ENCODE measurements at regions not wholly inside any gene's neighbourhood (a gene's known extent, or its start where the extent isn't known, plus 50 kb on each side); places are given as distances from the start of the nearest gene placed in this dataset.

- H3K36me3 ChIP-seq (ENCODE audit: control insufficient read depth, insufficient read depth, low read length), result no peaks in the 10 kb centered on the region
- H3K4me1 ChIP-seq (ENCODE audit: control insufficient read depth, insufficient read depth, low read length), result no peaks in the 10 kb centered on the region
- peaks cover 17% of the 10 kb centered on the region; the same call in 1 of the 2 replicates for H3K9me3 ChIP-seq (ENCODE audit: control insufficient read depth, insufficient read depth, low read depth, low read length)
- intact Hi-C loops (cut with micrococcal nuclease; ENCODE audit: unreplicated experiment), result no loop called here
- H3K27ac ChIP-seq (ENCODE audit: low read length), result no peak overlapping the region
- DNase-seq (ENCODE audit: low read depth, low spot score) (no peak), ATAC-seq (no peak)
- no peaks in the 10 kb centered on the region for H3K27me3 ChIP-seq (ENCODE audit: control insufficient read depth, insufficient read depth, low read length)
- ChIA-PET CTCF (no interaction called here), POLR2A (no interaction called here)
- in situ Hi-C loops (cut with HindIII; ENCODE audit: low pct_unique_long_range_greater_than_20kb, low sequenced_read_pairs), result loop anchor here (10.0 kb wide), 1 partner anchor 472 kb away; no protein-coding TSS in a partner anchor
- TF ChIP-seq, protein P1, sequence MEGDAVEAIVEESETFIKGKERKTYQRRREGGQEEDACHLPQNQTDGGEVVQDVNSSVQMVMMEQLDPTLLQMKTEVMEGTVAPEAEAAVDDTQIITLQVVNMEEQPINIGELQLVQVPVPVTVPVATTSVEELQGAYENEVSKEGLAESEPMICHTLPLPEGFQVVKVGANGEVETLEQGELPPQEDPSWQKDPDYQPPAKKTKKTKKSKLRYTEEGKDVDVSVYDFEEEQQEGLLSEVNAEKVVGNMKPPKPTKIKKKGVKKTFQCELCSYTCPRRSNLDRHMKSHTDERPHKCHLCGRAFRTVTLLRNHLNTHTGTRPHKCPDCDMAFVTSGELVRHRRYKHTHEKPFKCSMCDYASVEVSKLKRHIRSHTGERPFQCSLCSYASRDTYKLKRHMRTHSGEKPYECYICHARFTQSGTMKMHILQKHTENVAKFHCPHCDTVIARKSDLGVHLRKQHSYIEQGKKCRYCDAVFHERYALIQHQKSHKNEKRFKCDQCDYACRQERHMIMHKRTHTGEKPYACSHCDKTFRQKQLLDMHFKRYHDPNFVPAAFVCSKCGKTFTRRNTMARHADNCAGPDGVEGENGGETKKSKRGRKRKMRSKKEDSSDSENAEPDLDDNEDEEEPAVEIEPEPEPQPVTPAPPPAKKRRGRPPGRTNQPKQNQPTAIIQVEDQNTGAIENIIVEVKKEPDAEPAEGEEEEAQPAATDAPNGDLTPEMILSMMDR (IDR thresholded peaks at IDR 0.05), result no peak
- TF ChIP-seq SIN3A (IDR thresholded peaks at IDR 0.05; ENCODE audit: borderline replicate concordance, insufficient read depth, low read depth, low read length) (no peak), REST (IDR thresholded peaks at IDR 0.05; ENCODE audit: insufficient read depth in 1 of 2, low read depth in 2 of 2, low read length in 1 of 2) (no peak), POLR2AphosphoS5 (IDR thresholded peaks at IDR 0.05; ENCODE audit: low read depth, low read length) (no peak), TCF7L2 (IDR thresholded peaks at IDR 0.05; ENCODE audit: low read depth, low read length) (no peak)
- H3K4me3 ChIP-seq (ENCODE audit: low read depth in 2 of 2, low read length in 2 of 2), result no peak overlapping the region
- BruUV-seq (replicated peaks), result no TSS peak
These were observed 145.2 kb downstream of the AASDHPPT start for GRCh38 chr11:106222626-106223025.

GRCh38 chr11:106224172-106224571 is 146.7 kb downstream of the AASDHPPT start:
- no TSS peak for BruUV-seq (replicated peaks)
- no peak overlapping the region for H3K27ac ChIP-seq (ENCODE audit: low read length)
- H3K27me3 ChIP-seq (ENCODE audit: control insufficient read depth, insufficient read depth, low read length), result no peaks in the 10 kb centered on the region
- no peaks in the 10 kb centered on the region for H3K36me3 ChIP-seq (ENCODE audit: control insufficient read depth, insufficient read depth, low read length)
- ChIA-PET POLR2A (no interaction called here), CTCF (no interaction called here)
- in situ Hi-C loops (cut with HindIII; ENCODE audit: low pct_unique_long_range_greater_than_20kb, low sequenced_read_pairs) (loop anchor here (10.0 kb wide), 1 partner anchor 471 kb away; no protein-coding TSS in a partner anchor), intact Hi-C loops (cut with micrococcal nuclease; ENCODE audit: unreplicated experiment) (no loop called here)
- ATAC-seq (no peak), DNase-seq (ENCODE audit: low read depth, low spot score) (no peak)
- TF ChIP-seq REST (IDR thresholded peaks at IDR 0.05; ENCODE audit: insufficient read depth in 1 of 2, low read depth in 2 of 2, low read length in 1 of 2) (no peak), SIN3A (IDR thresholded peaks at IDR 0.05; ENCODE audit: borderline replicate concordance, insufficient read depth, low read depth, low read length) (no peak)
- TF ChIP-seq, protein P1 (IDR thresholded peaks at IDR 0.05), result no peak; the same call in 1 of the 2 replicates
- H3K4me3 ChIP-seq (ENCODE audit: low read depth in 2 of 2, low read length in 2 of 2), result no peak overlapping the region
- peaks cover 17% of the 10 kb centered on the region; the same call in 1 of the 2 replicates for H3K9me3 ChIP-seq (ENCODE audit: control insufficient read depth, insufficient read depth, low read depth, low read length)
- H3K4me1 ChIP-seq (ENCODE audit: control insufficient read depth, insufficient read depth, low read length), result no peaks in the 10 kb centered on the region
